DMS 273 (cell line): ENCODE measurements at regions not wholly inside any gene's neighbourhood (a gene's known extent, or its start where the extent isn't known, plus 50 kb on each side); places are given as distances from the start of the nearest gene placed in this dataset.
"Not testable (repeated sequence)": the region's sequence is repeated elsewhere in the genome, so short reads cannot be mapped to it uniquely, and the experiment has no call there.

Experiments used
- DNase-seq: peaks from one replicate; lab custom pipeline; 2025; ENCODE audit not compliant: unreplicated experiment; lab: John Stamatoyannopoulos, UW

DNA sequence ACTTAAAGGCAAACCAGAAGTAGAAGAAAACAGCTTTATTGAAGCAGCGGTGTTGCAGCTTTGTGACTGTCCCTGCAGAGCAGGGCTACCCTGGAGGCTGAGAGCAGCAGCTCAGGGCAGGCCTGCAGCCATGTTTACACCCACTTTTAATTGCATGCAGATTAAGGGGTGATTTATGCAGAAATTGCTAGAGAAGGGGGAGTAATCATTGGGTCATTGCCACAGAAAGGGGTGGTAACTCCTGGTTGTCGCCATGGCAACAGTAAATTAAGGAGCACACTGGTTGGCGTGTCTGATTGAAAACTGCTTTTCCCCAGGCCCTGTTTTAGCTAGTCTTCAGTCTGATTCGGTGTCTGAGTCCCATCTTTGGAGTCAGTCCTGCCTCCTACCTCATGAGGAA is 195.4 kb upstream of the HDAC4 start:
- peak; percentile 48 for DNase-seq

- no peak for DNase-seq
Measured at GRCh38 chr2:239595726-239596125, 194.9 kb upstream of the HDAC4 start.

- DNase-seq, result no peak
Measured at GRCh38 chr2:239594772-239595608, 194.2 kb upstream of the HDAC4 start.

- DNase-seq, result peak; percentile 75
Measured at GRCh38 chr2:239594019-239594771, 193.4 kb upstream of the HDAC4 start.

- DNase-seq, result no peak
Measured at GRCh38 chr2:239593455-239593854, 192.6 kb upstream of the HDAC4 start.

DNA sequence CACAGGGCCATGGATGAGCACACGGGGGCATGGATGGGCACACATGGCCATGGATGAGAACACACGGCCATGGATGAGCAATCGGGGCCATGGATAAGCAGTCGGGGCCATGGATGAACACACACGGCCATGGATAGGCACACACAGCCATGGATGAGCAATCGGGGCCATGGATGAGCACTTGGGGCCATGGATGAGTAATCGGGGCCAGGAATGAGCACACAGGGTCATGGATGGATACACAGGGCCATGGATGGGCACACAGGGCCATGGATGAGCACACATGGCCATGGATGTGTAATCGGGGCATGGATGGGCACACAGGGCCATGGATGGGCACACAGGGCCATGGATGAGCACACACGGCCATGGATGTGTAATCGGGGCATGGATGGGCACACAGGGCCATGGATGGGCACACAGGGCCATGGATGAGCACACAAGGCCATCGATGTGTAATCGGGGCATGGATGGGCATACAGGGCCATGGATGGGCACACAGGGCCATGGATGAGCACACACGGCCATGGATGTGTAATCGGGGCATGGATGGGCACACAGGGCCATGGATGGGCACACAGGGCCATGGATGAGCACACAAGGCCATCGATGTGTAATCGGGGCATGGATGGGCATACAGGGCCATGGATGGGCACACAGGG is 191.9 kb upstream of the HDAC4 start:
- DNase-seq, result not testable (repeated sequence)

GRCh38 chr2:239590995-239591915 is 190.4 kb upstream of the HDAC4 start:
- no peak for DNase-seq

DNA sequence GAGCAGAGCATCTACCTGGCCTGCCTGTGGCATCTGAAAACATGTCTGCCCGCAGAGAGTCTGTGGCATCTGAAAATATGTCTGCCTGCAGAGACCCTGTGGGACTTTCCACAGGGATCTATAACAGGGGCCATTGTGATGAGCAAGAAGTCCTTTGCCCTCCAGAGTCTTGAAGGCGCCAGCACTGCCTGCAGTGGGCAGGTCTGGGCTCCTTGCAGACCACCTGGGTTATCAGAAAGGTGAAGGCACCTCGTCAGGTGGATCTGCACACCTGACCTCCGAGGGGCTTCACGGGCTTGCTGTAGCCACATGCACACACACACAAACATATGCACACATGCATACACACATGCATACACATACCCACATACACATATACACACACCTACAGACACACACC is 189.5 kb upstream of the HDAC4 start:
- DNase-seq, result no peak

DNA sequence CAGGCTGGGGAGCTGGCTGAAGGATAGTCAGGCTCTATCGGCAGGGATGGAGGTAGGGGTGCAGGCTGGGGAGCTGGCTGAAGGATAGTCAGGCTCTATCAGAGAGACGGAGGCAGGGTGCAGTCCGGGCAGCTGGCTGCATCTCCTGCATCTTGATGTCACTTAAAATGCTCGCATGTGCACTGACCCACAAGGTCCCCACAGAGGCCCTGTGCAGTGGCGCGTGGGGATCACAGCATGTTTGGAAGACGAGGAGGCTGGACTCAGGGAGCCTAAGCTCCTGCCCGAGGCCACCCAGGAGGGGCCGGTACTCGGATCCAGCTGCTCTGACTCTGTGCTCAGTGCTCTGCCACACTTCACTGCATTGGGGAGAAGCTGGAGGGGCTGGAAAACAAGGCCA is 189.0 kb upstream of the HDAC4 start:
- no peak for DNase-seq

DNA sequence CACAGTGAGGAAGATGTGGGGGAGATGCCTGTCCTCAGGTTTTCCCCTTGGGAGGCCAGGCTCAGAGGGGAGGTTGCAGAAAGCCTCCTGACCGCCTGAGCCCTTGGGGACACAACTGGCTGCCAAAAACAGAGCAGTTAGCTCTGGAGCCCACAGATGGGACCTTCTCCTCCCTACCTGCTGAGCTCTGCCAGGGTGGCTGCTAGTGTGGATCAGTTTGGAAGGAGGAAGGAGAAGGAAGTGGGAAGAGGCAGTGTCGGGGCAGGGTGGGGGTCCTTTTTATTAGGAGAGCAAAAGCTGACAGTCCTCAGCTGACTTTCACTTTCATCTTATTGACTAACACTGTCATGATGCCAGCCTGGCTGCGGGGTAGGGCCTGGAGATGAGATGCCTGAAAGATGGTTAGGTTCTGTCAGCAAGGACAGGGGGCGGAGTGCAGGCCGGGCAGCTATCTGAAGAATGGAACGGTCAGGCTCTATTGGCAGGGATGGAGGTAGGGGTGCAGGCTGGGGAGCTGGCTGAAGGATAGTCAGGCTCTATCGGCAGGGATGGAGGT is 188.5 kb upstream of the HDAC4 start:
- DNase-seq, result no peak

GRCh38 chr2:239588451-239589269 is 187.8 kb upstream of the HDAC4 start:
- DNase-seq, result peak; percentile 66

DNA sequence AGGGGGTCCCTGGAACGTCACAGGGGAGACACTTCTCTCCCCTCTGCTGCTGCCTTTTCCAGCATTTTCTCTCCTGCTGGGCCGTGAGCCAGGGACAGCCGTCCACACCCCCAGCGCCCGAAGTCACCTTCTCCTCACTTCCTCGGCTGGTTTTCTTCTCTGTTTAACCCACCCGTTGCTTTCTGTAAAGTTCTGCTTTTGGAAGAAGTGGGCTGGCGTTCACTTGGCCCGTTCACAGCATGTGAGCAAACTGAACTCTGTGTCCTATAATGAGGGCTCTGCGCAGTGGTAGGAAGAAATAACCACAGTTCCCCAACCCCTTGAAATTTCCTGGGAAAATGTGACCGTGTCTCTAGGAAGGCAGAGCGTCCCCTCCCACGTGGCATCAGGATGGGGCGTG is 187.0 kb upstream of the HDAC4 start:
- DNase-seq, result no peak

DNA sequence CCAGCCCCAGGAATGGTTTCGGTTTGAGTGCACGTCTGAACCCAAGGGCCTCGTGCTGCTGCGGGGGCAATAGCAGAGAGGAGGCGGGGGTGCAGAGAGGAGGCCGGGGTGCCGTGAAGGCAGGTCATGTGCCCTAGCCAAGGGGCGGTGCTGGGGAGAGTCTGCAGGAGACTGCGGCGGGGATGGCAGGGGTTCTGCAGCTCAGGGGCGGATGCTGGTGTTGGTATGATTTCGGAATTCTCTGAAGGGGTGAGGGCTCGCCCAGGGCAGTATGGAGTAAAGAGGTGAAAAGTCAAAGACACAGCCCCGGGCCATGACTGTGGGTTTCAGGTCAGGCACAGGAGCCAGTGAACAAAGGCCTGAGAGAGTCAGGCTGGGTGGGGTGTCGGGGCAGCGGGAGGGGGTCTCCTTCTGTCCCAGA is 186.5 kb upstream of the HDAC4 start:
- no peak for DNase-seq

- no peak for DNase-seq
Measured at GRCh38 chr2:239586651-239587310, 186.0 kb upstream of the HDAC4 start.

- DNase-seq, result no peak
Measured at GRCh38 chr2:239585422-239585821, 184.6 kb upstream of the HDAC4 start.

DNA sequence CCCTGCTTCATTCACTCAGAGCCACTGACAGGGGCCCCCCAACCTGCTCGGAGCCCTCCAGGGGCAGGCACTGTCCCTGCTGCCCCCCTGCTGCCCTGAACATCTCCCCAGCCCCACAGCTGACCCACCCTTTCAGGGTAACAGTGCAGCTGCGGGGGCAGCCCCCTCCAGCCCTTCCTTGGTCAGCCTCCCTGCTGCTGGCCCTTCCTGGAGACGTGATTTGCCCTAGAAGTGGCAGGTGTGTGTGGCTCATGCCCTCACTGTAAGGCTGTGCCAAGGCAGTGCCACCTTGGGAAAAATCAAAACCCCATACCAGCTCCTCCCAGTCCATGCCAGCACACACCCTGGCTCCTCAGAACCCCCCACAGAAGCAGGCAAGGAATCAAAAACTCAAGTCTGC is 184.2 kb upstream of the HDAC4 start:
- DNase-seq, result no peak

DNA sequence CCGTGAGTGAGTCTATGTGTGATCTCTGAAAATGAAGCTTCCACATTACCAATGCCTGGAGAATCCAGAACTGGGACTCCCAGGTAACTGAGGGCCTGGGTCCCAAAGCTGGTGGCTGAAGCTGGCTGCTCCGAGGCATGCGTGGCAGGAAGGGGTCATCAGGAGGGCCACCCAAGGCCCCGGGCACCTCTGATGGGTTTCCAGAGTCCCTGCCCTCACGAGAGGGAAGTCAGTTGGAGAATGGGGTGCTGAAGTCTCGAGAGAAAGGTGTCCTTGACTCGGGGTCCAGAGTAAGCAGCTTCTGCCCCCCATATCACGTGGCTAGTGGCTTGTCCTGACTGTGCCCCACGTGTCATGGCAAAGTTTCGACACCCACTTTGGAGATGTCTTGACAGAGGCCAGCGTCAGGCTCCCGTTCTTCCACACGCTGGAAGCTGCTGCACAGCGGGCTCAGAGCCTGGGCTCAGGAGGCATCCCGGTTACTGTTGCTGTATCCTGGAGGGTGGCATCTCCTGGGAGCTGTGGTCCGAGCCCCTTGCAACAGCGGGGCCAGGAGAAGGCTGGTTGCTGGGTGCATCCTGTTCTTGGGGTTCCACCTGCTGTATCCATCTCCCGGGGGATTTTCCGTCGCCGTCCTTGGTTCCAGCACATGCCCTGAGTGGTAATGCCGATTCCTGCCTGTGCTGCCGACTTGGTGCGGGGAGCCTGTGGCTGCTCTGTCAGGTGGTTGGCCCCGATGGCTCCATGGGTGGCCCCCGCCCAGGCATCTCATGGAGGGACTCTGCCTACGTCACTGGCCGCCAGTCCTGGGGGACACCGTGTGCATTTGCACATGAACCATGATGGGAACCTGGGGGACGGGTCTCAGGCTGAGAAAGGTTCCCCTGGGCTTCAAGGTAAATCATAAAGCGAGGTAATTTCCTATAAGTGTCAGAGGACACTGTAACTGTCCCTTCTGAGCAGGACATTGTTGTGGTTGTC is 183.3 kb upstream of the HDAC4 start:
- DNase-seq, result no peak
